PC-9 (cell line): ENCODE measurements at regions not wholly inside any gene's neighbourhood (a gene's known extent, or its start where the extent isn't known, plus 50 kb on each side); places are given as distances from the start of the nearest gene placed in this dataset.

Source experiments
- CTCF ChIP-seq: fragments of 200-600 bp; sonication (generic); conservative IDR thresholded peaks from 2 replicates; pipeline ENCODE4 v1.6.1; 2017; ENCODE audit warnings: mixed run types, antibody characterized with exemption, mild to moderate bottlenecking, moderate library complexity
- EZH2 ChIP-seq: fragments of 200-600 bp; sonication (generic); IDR thresholded peaks from 2 replicates; pipeline ENCODE4 v1.8.0; 2017; ENCODE audit warnings: antibody characterized with exemption, low read depth

DNA sequence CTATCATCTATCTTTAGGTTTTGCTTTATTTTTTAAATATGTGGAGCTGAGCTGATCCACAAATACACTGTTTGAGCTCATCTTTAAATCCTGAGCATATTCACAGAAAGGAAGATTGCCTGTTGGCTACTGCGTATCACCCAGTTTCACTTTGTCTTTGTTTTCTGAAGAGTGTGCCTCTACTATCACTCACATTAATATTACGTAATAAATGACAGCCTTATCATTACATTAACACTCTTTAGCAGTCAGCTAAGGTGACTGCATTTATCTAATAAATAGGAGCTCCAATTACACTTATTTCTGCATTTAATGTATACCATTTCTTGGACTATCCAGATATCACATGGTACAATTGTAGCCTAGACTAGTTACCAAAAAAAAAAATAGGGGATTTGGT lies 511.7 kb downstream of the NR2F1-AS1 start:
- TF ChIP-seq CTCF (no peak), EZH2 (no peak)
